Fibroblast of skin of back (primary cell): ENCODE measurements at regions not wholly inside any gene's neighbourhood (a gene's known extent, or its start where the extent isn't known, plus 50 kb on each side); places are given as distances from the start of the nearest gene placed in this dataset.
"Not testable (repeated sequence)": the region's sequence is repeated elsewhere in the genome, so short reads cannot be mapped to it uniquely, and the experiment has no call there.

Experiments used
- DNase-seq: peaks from one replicate; pipeline ENCODE4 v3.0.0-alpha.2; 2013

- not testable (repeated sequence) for DNase-seq
Measured at GRCh38 chr1:99481-99880, 352.0 kb downstream of the OR4F29 start.

- not testable (repeated sequence) for DNase-seq
Measured at GRCh38 chr1:98811-99210, 352.7 kb downstream of the OR4F29 start.

GRCh38 chr1:91279-91678, 360.2 kb downstream of the OR4F29 start:
- not testable (repeated sequence) for DNase-seq

- not testable (repeated sequence) for DNase-seq
Measured at GRCh38 chr1:88110-88509, 363.4 kb downstream of the OR4F29 start.

GRCh38 chr1:79152-79551, 372.3 kb downstream of the OR4F29 start:
- DNase-seq = not testable (repeated sequence)

GRCh38 chr1:65119-65518, 386.4 kb downstream of the OR4F29 start, which contains the start of gene OR4F5:
OR4F5 (plus strand) TSS chr1:65419.
- DNase-seq = not testable (repeated sequence)

GRCh38 chr1:56014-56531, 395.4 kb downstream of the OR4F29 start:
- not testable (repeated sequence) for DNase-seq

GRCh38 chr1:53182-53581, 398.3 kb downstream of the OR4F29 start:
- not testable (repeated sequence) for DNase-seq

GRCh38 chr1:41965-42466, 409.5 kb downstream of the OR4F29 start:
- DNase-seq = not testable (repeated sequence)

GRCh38 chr1:41197-41596, 410.3 kb downstream of the OR4F29 start:
- DNase-seq = not testable (repeated sequence)

GRCh38 chr1:29183-29582, 422.3 kb downstream of the OR4F29 start:
- not testable (repeated sequence) for DNase-seq

- not testable (repeated sequence) for DNase-seq
Measured at GRCh38 chr1:17298-17697, 434.2 kb downstream of the OR4F29 start.

- DNase-seq = not testable (repeated sequence)
Measured at GRCh38 chr1:16025-16424, 435.5 kb downstream of the OR4F29 start.

- not testable (repeated sequence) for DNase-seq
Measured at GRCh38 chr1:9941-10717, 441.3 kb downstream of the OR4F29 start.
